H1 (cell line): ENCODE measurements at regions not wholly inside any gene's neighbourhood (a gene's known extent, or its start where the extent isn't known, plus 50 kb on each side); places are given as distances from the start of the nearest gene placed in this dataset.

ENCODE experiments used
- CREB1 ChIP-seq: IDR thresholded peaks from 2 replicates; pipeline ENCODE4 v1.6.1; 2012; ENCODE audit warnings: inconsistent platforms
- HDAC2 ChIP-seq, 2 experiments: fragments of 300-600 bp in 1 of 2; sonication (generic) in 1 of 2; IDR thresholded peaks; 2 replicates each; pipeline ENCODE4 v1.6.1; 2011 to 2012; ENCODE audit warnings: low read depth in 2 of 2, low read length in 2 of 2, mild to moderate bottlenecking in 2 of 2, moderate library complexity in 2 of 2, borderline replicate concordance in 1 of 2, inconsistent platforms in 1 of 2
- TF ChIP-seq, protein P1 (sequence below), 3 experiments: IDR thresholded peaks; 1 replicate in 2 of 3; 2 replicates in 1 of 3; pipeline versions ENCODE4 v1.5.1 to v1.6.1; 2011; ENCODE audit warnings: low read length in 3 of 3, mild to moderate bottlenecking in 3 of 3, inconsistent platforms in 2 of 3, low read depth in 1 of 3, moderate library complexity in 1 of 3; ENCODE audit not compliant: insufficient read depth in 1 of 3; ENCODE audit errors: control extremely low read depth in 1 of 3

DNA sequence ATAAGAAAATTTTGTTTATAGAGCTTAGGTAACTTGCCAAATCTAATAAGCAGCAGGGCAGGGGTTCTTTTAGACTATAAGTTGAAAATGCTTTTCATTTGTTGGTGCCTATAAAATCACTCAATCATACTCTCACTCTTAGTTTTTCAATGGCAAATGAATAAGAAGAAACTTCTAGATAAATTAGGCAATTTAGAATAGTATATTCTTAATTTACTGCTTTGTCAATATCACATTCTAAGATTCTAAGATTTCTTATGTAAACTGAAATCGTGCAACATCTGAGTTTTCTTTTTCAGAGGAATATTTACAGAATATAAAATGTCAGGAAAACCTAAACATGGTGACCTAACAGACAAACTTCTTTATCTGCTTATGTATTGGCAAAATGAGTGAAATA, 849.0 kb downstream of the DTWD2 start (continued):
- TF ChIP-seq, protein P1, sequence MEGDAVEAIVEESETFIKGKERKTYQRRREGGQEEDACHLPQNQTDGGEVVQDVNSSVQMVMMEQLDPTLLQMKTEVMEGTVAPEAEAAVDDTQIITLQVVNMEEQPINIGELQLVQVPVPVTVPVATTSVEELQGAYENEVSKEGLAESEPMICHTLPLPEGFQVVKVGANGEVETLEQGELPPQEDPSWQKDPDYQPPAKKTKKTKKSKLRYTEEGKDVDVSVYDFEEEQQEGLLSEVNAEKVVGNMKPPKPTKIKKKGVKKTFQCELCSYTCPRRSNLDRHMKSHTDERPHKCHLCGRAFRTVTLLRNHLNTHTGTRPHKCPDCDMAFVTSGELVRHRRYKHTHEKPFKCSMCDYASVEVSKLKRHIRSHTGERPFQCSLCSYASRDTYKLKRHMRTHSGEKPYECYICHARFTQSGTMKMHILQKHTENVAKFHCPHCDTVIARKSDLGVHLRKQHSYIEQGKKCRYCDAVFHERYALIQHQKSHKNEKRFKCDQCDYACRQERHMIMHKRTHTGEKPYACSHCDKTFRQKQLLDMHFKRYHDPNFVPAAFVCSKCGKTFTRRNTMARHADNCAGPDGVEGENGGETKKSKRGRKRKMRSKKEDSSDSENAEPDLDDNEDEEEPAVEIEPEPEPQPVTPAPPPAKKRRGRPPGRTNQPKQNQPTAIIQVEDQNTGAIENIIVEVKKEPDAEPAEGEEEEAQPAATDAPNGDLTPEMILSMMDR (IDR thresholded peaks at IDR 0.05; ENCODE audit: control extremely low read depth in 1 of 3, insufficient read depth in 1 of 3, low read depth in 1 of 3, low read length in 3 of 3), result no peak
- TF ChIP-seq HDAC2 (IDR thresholded peaks at IDR 0.05; ENCODE audit: borderline replicate concordance in 1 of 2, low read depth in 2 of 2, low read length in 2 of 2) (no peak), CREB1 (no peak)
